IMR-90 (cell line): ENCODE measurements at regions not wholly inside any gene's neighbourhood (a gene's known extent, or its start where the extent isn't known, plus 50 kb on each side); places are given as distances from the start of the nearest gene placed in this dataset.
A peak's percentile ranks its signal among the peaks of the same experiment; 100 is the strongest.

Source experiments
- ATAC-seq: fragments of 200-7000 bp; cut with Tn5 transposase; 2 replicates; pipeline ENCODE4 v1.9.1; 2020; ENCODE audit warnings: low read depth, mild to moderate bottlenecking, moderate library complexity
- BruUV-seq: library from RNA; stranded (reverse); fragments of 400-500 nt; replicated peaks from 2 replicates; lab custom pipeline; 2021; lab: Mats Ljungman, UMichigan
- CTCF ChIA-PET: fragments of 300-600 bp; formaldehyde crosslinking; extraction: SDS; loops from one replicate; lab custom pipeline; 2021; ENCODE audit warnings: antibody characterized with exemption; lab: Yijun Ruan, JAX
- POLR2A ChIA-PET: fragments of 300-600 bp; sonication (Branson Sonifier 250); formaldehyde crosslinking; loops from one replicate; lab custom pipeline; 2022; ENCODE audit warnings: antibody characterized with exemption; ENCODE audit not compliant: unreplicated experiment; lab: Charles Lee
- DNase-seq: peaks from one replicate; pipeline ENCODE4 v3.0.0; 2013
- H2AFZ ChIP-seq: replicated peaks from 2 replicates; pipeline ENCODE3; 2013; ENCODE audit warnings: low read length, mild to moderate bottlenecking; ENCODE audit not compliant: poor library complexity
- H2AK5ac ChIP-seq: 2 replicates; pipeline ENCODE4 v1.6.1; 2013; ENCODE audit warnings: low read depth, low read length, inconsistent platforms
- H2AK9ac ChIP-seq: replicated peaks from 2 replicates; pipeline ENCODE3; 2013; ENCODE audit warnings: mild to moderate bottlenecking, low read depth, low read length, moderate library complexity; ENCODE audit not compliant: poor library complexity
- H2BK120ac ChIP-seq: 2 replicates; pipeline ENCODE4 v1.6.1; 2013; ENCODE audit warnings: low read depth, low read length, inconsistent platforms
- H2BK15ac ChIP-seq: 3 replicates; pipeline ENCODE4 v1.6.1; 2013; ENCODE audit warnings: low read depth, low read length, inconsistent platforms
- H2BK20ac ChIP-seq: 2 replicates; pipeline ENCODE4 v1.6.1; 2013; ENCODE audit warnings: low read depth, mild to moderate bottlenecking, inconsistent platforms, low read length, moderate library complexity
- H2BK5ac ChIP-seq: 2 replicates; pipeline ENCODE4 v1.6.1; 2013; ENCODE audit warnings: mild to moderate bottlenecking, low read depth, low read length, inconsistent platforms; ENCODE audit not compliant: poor library complexity, severe bottlenecking
- H3K14ac ChIP-seq: replicated peaks from 2 replicates; pipeline ENCODE4 v1.6.1; 2013; ENCODE audit warnings: low read depth, low read length, inconsistent platforms
- H3K18ac ChIP-seq: 2 replicates; pipeline ENCODE4 v1.6.1; 2013; ENCODE audit warnings: low read depth, low read length, control low read depth
- H3K23ac ChIP-seq: 2 replicates; pipeline ENCODE4 v1.6.1; 2013; ENCODE audit warnings: low read depth, low read length, inconsistent platforms
- H3K27ac ChIP-seq: 2 replicates; pipeline ENCODE4 v1.5.1; 2013; ENCODE audit warnings: mild to moderate bottlenecking, control low read depth, low read length; ENCODE audit not compliant: insufficient read depth
- H3K27me3 ChIP-seq: 2 replicates; pipeline ENCODE4 v1.6.1; 2013; ENCODE audit warnings: low read length; ENCODE audit not compliant: control insufficient read depth, insufficient read depth
- H3K36me3 ChIP-seq: 2 replicates; pipeline ENCODE4 v1.6.1; 2013; ENCODE audit warnings: low read length, mixed read lengths; ENCODE audit not compliant: control insufficient read depth, insufficient read depth
- H3K4ac ChIP-seq: 2 replicates; pipeline ENCODE4 v1.6.1; 2013; ENCODE audit warnings: low read depth, low read length, inconsistent platforms
- H3K4me1 ChIP-seq: 2 replicates; pipeline ENCODE4 v1.6.1; 2013; ENCODE audit warnings: low read length, mixed read lengths; ENCODE audit not compliant: control insufficient read depth, insufficient read depth
- H3K4me2 ChIP-seq: 2 replicates; pipeline ENCODE4 v1.6.1; 2013; ENCODE audit warnings: low read depth, mild to moderate bottlenecking, control low read depth, low read length, moderate library complexity
- H3K4me3 ChIP-seq: 2 replicates; pipeline ENCODE4 v1.5.1; 2013; ENCODE audit warnings: low read depth, mild to moderate bottlenecking, control low read depth, low read length, moderate library complexity; ENCODE audit not compliant: insufficient read depth
- H3K56ac ChIP-seq: 2 replicates; pipeline ENCODE4 v1.6.1; 2013; ENCODE audit warnings: low read length, inconsistent platforms; ENCODE audit not compliant: insufficient read depth; ENCODE audit errors: extremely low read depth
- H3K79me1 ChIP-seq, 2 experiments: 2 replicates each; pipeline ENCODE4 v1.6.1; 2013; ENCODE audit warnings: low read length in 2 of 2, inconsistent platforms in 1 of 2, low read depth in 1 of 2
- H3K9ac ChIP-seq: 2 replicates; pipeline ENCODE4 v1.6.1; 2013; ENCODE audit warnings: low read depth, low read length, control low read depth
- H3K9me1 ChIP-seq: 2 replicates; pipeline ENCODE4 v1.6.1; 2013; ENCODE audit warnings: low read length, inconsistent platforms; ENCODE audit not compliant: insufficient read depth
- H3K9me3 ChIP-seq: 2 replicates; pipeline ENCODE4 v1.6.1; 2013; ENCODE audit warnings: low read length; ENCODE audit not compliant: control insufficient read depth, insufficient read depth
- H4K20me1 ChIP-seq: 2 replicates; pipeline ENCODE4 v1.6.1; 2013; ENCODE audit warnings: low read length, inconsistent platforms; ENCODE audit not compliant: insufficient read depth
- H4K5ac ChIP-seq: 2 replicates; pipeline ENCODE4 v1.6.1; 2013; ENCODE audit warnings: mild to moderate bottlenecking, low read depth, low read length, control low read depth
- H4K8ac ChIP-seq, 2 experiments: 2 replicates each; pipeline ENCODE4 v1.6.1; 2013; ENCODE audit warnings: low read depth in 2 of 2, low read length in 2 of 2, control low read depth in 1 of 2, inconsistent platforms in 1 of 2
- H4K91ac ChIP-seq: 2 replicates; pipeline ENCODE4 v1.6.1; 2013; ENCODE audit warnings: low read depth, low read length, inconsistent platforms; ENCODE audit not compliant: insufficient read depth
- CEBPB ChIP-seq: IDR thresholded peaks from 2 replicates; pipeline ENCODE4 v1.6.1; 2012; ENCODE audit warnings: low read depth, low read length, improper control_type of control experiment
- ELK1 ChIP-seq: fragments of 150-350 bp; IDR thresholded peaks from 2 replicates; pipeline ENCODE4 v1.6.1; 2016; ENCODE audit warnings: low read depth, mild to moderate bottlenecking, low read length, moderate library complexity, borderline replicate concordance
- FOS ChIP-seq: fragments of 150-350 bp; IDR thresholded peaks from 2 replicates; pipeline ENCODE4 v1.6.1; 2016; ENCODE audit warnings: low read depth, low read length
- WGBS, 2 experiments: methylation state at CpG; one replicate each; pipeline versions ENCODE4 v1.1.5 to v1.1.7; 2013; ENCODE audit warnings: missing lambda C conversion rate in 2 of 2; ENCODE audit not compliant: insufficient read length in 1 of 2; ENCODE audit errors: extremely low coverage in 2 of 2; 5-methylcytosine and 5-hydroxymethylcytosine counted together
- dilution Hi-C: fragments of 300-500 bp; cut with HindIII; formaldehyde crosslinking; loops from one replicate; pipeline ENCODE4 v1.14.3; 2018; ENCODE audit warnings: low sequenced_read_pairs; ENCODE audit not compliant: unreplicated experiment
- in situ Hi-C: fragments of 300-500 bp; cut with MboI; formaldehyde crosslinking; loops from 3 replicates; pipeline ENCODE4 v1.14.3; 2019; ENCODE audit warnings: low sequenced_read_pairs, inconsistent platforms, mixed read lengths
- intact Hi-C: fragments of 100-400 bp; cut with micrococcal nuclease; formaldehyde crosslinking; loops from 2 replicates; pipeline ENCODE4 v1.10.0; 2022

- no peak overlapping the region for H3K18ac ChIP-seq
- no peak overlapping the region for H3K56ac ChIP-seq
- H3K79me1 ChIP-seq = no peaks in the 10 kb centered on the region
- no peak overlapping the region for H2BK120ac ChIP-seq
- no peak overlapping the region for H4K91ac ChIP-seq
- peaks cover 5% of the 10 kb centered on the region; the same call in 1 of the 2 replicates for H3K9me3 ChIP-seq
- ChIA-PET POLR2A (interaction anchor here (0.6 kb wide), 1 partner anchor 12 kb away, joined by 3 read pairs; no protein-coding TSS in a partner anchor), CTCF (no interaction called here)
- TF ChIP-seq CEBPB (no peak), FOS (no peak), ELK1 (no peak)
- H3K36me3 ChIP-seq = peaks cover 1% of the 10 kb centered on the region
- H3K23ac ChIP-seq = no peak overlapping the region
- H3K4me3 ChIP-seq = no peak overlapping the region
- no peaks in the 10 kb centered on the region for H3K9me1 ChIP-seq
- H2AFZ ChIP-seq = no peak overlapping the region
- no peak for ATAC-seq
- no peak overlapping the region for H2BK15ac ChIP-seq
- H4K5ac ChIP-seq = no peak overlapping the region
- H3K27ac ChIP-seq = no peak overlapping the region
- no peaks in the 10 kb centered on the region for H3K4me1 ChIP-seq
- no peak overlapping the region for H3K4ac ChIP-seq
- H4K8ac ChIP-seq = no peak overlapping the region
- dilution Hi-C loops (no loop called here), intact Hi-C loops (no loop called here), in situ Hi-C loops (no loop called here)
- H3K9ac ChIP-seq = no peak overlapping the region
- no TSS peak for BruUV-seq
- no peak for DNase-seq
- peak overlapping the region; percentile 55 for H2BK5ac ChIP-seq
- no peaks in the 10 kb centered on the region for H3K27me3 ChIP-seq
- no peak overlapping the region for H3K14ac ChIP-seq
- WGBS, 2 experiments = 91 to 100% methylated on average over 1 of the region's 1 CpG
- no peaks in the 10 kb centered on the region; the same call in 1 of the 2 replicates for H4K20me1 ChIP-seq
- no peak overlapping the region for H2AK5ac ChIP-seq
- H2AK9ac ChIP-seq = no peak overlapping the region
- no peak overlapping the region for H3K4me2 ChIP-seq
- no peak overlapping the region for H2BK20ac ChIP-seq
Measured at GRCh38 chr11:70811483-70811882, 413.2 kb downstream of the CTTN start.
